ENCODE measurements at regions not wholly inside any gene's neighbourhood (a gene's known extent, or its start where the extent isn't known, plus 50 kb on each side); places are given as distances from the start of the nearest gene placed in this dataset.

DNA sequence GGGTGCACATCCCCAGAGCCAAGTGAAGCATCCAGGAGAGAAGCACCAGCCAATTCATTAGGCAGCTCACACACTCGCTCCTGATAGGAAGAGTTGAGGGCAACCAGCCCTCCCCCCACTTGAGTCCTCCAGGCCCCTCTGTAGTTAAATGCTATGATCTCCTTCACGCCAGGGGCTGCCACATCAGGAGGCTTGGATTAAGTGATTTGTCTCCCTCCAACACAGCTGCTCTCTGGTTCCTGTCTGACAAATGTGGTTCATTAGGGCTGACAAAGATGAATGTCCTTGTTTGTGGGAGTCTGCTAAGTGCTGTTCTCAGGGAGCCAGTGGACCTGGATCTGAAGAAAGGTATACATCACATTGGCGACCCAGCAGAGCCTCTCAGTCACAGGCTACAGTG lies 94.5 kb upstream of the WSCD1 start:
- no peak for TF ChIP-seq POLR2AphosphoS5 (IDR thresholded peaks at IDR 0.05; ENCODE audit: low read depth, low read length)
- TF ChIP-seq, protein P1, sequence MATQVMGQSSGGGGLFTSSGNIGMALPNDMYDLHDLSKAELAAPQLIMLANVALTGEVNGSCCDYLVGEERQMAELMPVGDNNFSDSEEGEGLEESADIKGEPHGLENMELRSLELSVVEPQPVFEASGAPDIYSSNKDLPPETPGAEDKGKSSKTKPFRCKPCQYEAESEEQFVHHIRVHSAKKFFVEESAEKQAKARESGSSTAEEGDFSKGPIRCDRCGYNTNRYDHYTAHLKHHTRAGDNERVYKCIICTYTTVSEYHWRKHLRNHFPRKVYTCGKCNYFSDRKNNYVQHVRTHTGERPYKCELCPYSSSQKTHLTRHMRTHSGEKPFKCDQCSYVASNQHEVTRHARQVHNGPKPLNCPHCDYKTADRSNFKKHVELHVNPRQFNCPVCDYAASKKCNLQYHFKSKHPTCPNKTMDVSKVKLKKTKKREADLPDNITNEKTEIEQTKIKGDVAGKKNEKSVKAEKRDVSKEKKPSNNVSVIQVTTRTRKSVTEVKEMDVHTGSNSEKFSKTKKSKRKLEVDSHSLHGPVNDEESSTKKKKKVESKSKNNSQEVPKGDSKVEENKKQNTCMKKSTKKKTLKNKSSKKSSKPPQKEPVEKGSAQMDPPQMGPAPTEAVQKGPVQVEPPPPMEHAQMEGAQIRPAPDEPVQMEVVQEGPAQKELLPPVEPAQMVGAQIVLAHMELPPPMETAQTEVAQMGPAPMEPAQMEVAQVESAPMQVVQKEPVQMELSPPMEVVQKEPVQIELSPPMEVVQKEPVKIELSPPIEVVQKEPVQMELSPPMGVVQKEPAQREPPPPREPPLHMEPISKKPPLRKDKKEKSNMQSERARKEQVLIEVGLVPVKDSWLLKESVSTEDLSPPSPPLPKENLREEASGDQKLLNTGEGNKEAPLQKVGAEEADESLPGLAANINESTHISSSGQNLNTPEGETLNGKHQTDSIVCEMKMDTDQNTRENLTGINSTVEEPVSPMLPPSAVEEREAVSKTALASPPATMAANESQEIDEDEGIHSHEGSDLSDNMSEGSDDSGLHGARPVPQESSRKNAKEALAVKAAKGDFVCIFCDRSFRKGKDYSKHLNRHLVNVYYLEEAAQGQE (IDR thresholded peaks at IDR 0.05; ENCODE audit: insufficient read depth in 1 of 2, low read depth in 2 of 2, low read length in 2 of 2): no peak
- no peak for TF ChIP-seq SIN3A (IDR thresholded peaks at IDR 0.05; ENCODE audit: borderline replicate concordance, insufficient read depth, low read length)
